ENCODE measurements at regions not wholly inside any gene's neighbourhood (a gene's known extent, or its start where the extent isn't known, plus 50 kb on each side); places are given as distances from the start of the nearest gene placed in this dataset.

- H3K9me3 ChIP-seq (ENCODE audit: insufficient read depth, low read length), result peaks cover 8% of the 10 kb centered on the region; the same call in 1 of the 2 replicates
- no peaks in the 10 kb centered on the region for H3K27me3 ChIP-seq (ENCODE audit: insufficient read depth, insufficient read length)
- peaks cover 4% of the 10 kb centered on the region for H3K4me1 ChIP-seq (ENCODE audit: insufficient read depth, insufficient read length)
- H3K36me3 ChIP-seq (ENCODE audit: insufficient read depth, insufficient read length, low read length), result no peaks in the 10 kb centered on the region
- H3K4me3 ChIP-seq (ENCODE audit: insufficient read length, low read depth), result no peak overlapping the region
- no peak overlapping the region for H3K9ac ChIP-seq (ENCODE audit: insufficient read length, low read depth)
- TF ChIP-seq SUZ12 (IDR thresholded peaks at IDR 0.05; ENCODE audit: extremely low read depth, insufficient read depth, insufficient read length) (no peak), YY1 (IDR thresholded peaks at IDR 0.05; ENCODE audit: insufficient read depth, insufficient read length) (no peak)
- no peak for DNase-seq (ENCODE audit: low read depth, low spot score)
Observed at GRCh38 chr14:98946940-98947339, 325.1 kb downstream of the BCL11B start.

GRCh38 chr14:98947911-98948595, 323.9 kb downstream of the BCL11B start:
- TF ChIP-seq SUZ12 (IDR thresholded peaks at IDR 0.05; ENCODE audit: extremely low read depth, insufficient read depth, insufficient read length) (no peak), YY1 (IDR thresholded peaks at IDR 0.05; ENCODE audit: insufficient read depth, insufficient read length) (no peak), ZNF274 (IDR thresholded peaks at IDR 0.05; ENCODE audit: low read depth, low read length) (no peak)
- Histone ChIP-seq H3K4me1 (ENCODE audit: insufficient read depth, insufficient read length) (peaks cover 4% of the 10 kb centered on the region), H3K27me3 (ENCODE audit: insufficient read depth, insufficient read length) (no peaks in the 10 kb centered on the region), H3K9ac (ENCODE audit: insufficient read length, low read depth) (no peak overlapping the region), H3K9me3 (ENCODE audit: insufficient read depth, low read length) (peaks cover 8% of the 10 kb centered on the region; the same call in 1 of the 2 replicates), H3K36me3 (ENCODE audit: insufficient read depth, insufficient read length, low read length) (no peaks in the 10 kb centered on the region), H3K4me3 (ENCODE audit: insufficient read length, low read depth) (no peak overlapping the region)
- DNase-seq (ENCODE audit: low read depth, low spot score), result no peak

- Histone ChIP-seq H3K4me1 (ENCODE audit: insufficient read depth, insufficient read length) (peaks cover 4% of the 10 kb centered on the region), H3K4me3 (ENCODE audit: insufficient read length, low read depth) (no peak overlapping the region), H3K9me3 (ENCODE audit: insufficient read depth, low read length) (peaks cover 8% of the 10 kb centered on the region; the same call in 1 of the 2 replicates), H3K9ac (ENCODE audit: insufficient read length, low read depth) (no peak overlapping the region), H3K27me3 (ENCODE audit: insufficient read depth, insufficient read length) (no peaks in the 10 kb centered on the region), H3K36me3 (ENCODE audit: insufficient read depth, insufficient read length, low read length) (no peaks in the 10 kb centered on the region)
- DNase-seq (ENCODE audit: low read depth, low spot score), result no peak
- TF ChIP-seq SUZ12 (IDR thresholded peaks at IDR 0.05; ENCODE audit: extremely low read depth, insufficient read depth, insufficient read length), result no peak
- TF ChIP-seq YY1 (IDR thresholded peaks at IDR 0.05; ENCODE audit: insufficient read depth, insufficient read length), result no peak
- no peak for TF ChIP-seq ZNF274 (IDR thresholded peaks at IDR 0.05; ENCODE audit: low read depth, low read length)
Observed at GRCh38 chr14:98949051-98949450, 322.9 kb downstream of the BCL11B start.

- H3K9ac ChIP-seq (ENCODE audit: insufficient read length, low read depth), result no peak overlapping the region
- no peaks in the 10 kb centered on the region for H3K27me3 ChIP-seq (ENCODE audit: insufficient read depth, insufficient read length)
- no peaks in the 10 kb centered on the region for H3K36me3 ChIP-seq (ENCODE audit: insufficient read depth, insufficient read length, low read length)
- no peak for DNase-seq (ENCODE audit: low read depth, low spot score)
- TF ChIP-seq ZNF274 (IDR thresholded peaks at IDR 0.05; ENCODE audit: low read depth, low read length), result no peak
- no peak for TF ChIP-seq SUZ12 (IDR thresholded peaks at IDR 0.05; ENCODE audit: extremely low read depth, insufficient read depth, insufficient read length)
- no peak for TF ChIP-seq YY1 (IDR thresholded peaks at IDR 0.05; ENCODE audit: insufficient read depth, insufficient read length)
- no peak overlapping the region for H3K4me3 ChIP-seq (ENCODE audit: insufficient read length, low read depth)
- H3K4me1 ChIP-seq (ENCODE audit: insufficient read depth, insufficient read length), result peaks cover 4% of the 10 kb centered on the region
- H3K9me3 ChIP-seq (ENCODE audit: insufficient read depth, low read length), result peaks cover 8% of the 10 kb centered on the region; the same call in 1 of the 2 replicates
Observed at GRCh38 chr14:98949481-98950135, 322.4 kb downstream of the BCL11B start.

- Histone ChIP-seq H3K27me3 (ENCODE audit: insufficient read depth, insufficient read length) (no peaks in the 10 kb centered on the region), H3K9ac (ENCODE audit: insufficient read length, low read depth) (no peak overlapping the region), H3K36me3 (ENCODE audit: insufficient read depth, insufficient read length, low read length) (no peaks in the 10 kb centered on the region), H3K4me3 (ENCODE audit: insufficient read length, low read depth) (no peak overlapping the region), H3K4me1 (ENCODE audit: insufficient read depth, insufficient read length) (peaks cover 4% of the 10 kb centered on the region), H3K9me3 (ENCODE audit: insufficient read depth, low read length) (peaks cover 8% of the 10 kb centered on the region; the same call in 1 of the 2 replicates)
- no peak for DNase-seq (ENCODE audit: low read depth, low spot score)
- TF ChIP-seq SUZ12 (IDR thresholded peaks at IDR 0.05; ENCODE audit: extremely low read depth, insufficient read depth, insufficient read length) (no peak), ZNF274 (IDR thresholded peaks at IDR 0.05; ENCODE audit: low read depth, low read length) (no peak), YY1 (IDR thresholded peaks at IDR 0.05; ENCODE audit: insufficient read depth, insufficient read length) (no peak)
Observed at GRCh38 chr14:98950353-98950895, 321.6 kb downstream of the BCL11B start.

- H3K9me3 ChIP-seq (ENCODE audit: insufficient read depth, low read length), result peaks cover 8% of the 10 kb centered on the region; the same call in 1 of the 2 replicates
- peaks cover 4% of the 10 kb centered on the region for H3K4me1 ChIP-seq (ENCODE audit: insufficient read depth, insufficient read length)
- no peaks in the 10 kb centered on the region for H3K36me3 ChIP-seq (ENCODE audit: insufficient read depth, insufficient read length, low read length)
- no peak overlapping the region for H3K9ac ChIP-seq (ENCODE audit: insufficient read length, low read depth)
- H3K4me3 ChIP-seq (ENCODE audit: insufficient read length, low read depth), result no peak overlapping the region
- no peaks in the 10 kb centered on the region for H3K27me3 ChIP-seq (ENCODE audit: insufficient read depth, insufficient read length)
- TF ChIP-seq SUZ12 (IDR thresholded peaks at IDR 0.05; ENCODE audit: extremely low read depth, insufficient read depth, insufficient read length), result no peak
- TF ChIP-seq YY1 (IDR thresholded peaks at IDR 0.05; ENCODE audit: insufficient read depth, insufficient read length), result no peak
- no peak for TF ChIP-seq ZNF274 (IDR thresholded peaks at IDR 0.05; ENCODE audit: low read depth, low read length)
- no peak for DNase-seq (ENCODE audit: low read depth, low spot score)
Observed at GRCh38 chr14:98951031-98951430, 321.0 kb downstream of the BCL11B start.

- TF ChIP-seq ZNF274 (IDR thresholded peaks at IDR 0.05; ENCODE audit: low read depth, low read length), result no peak
- TF ChIP-seq YY1 (IDR thresholded peaks at IDR 0.05; ENCODE audit: insufficient read depth, insufficient read length), result no peak
- no peak for TF ChIP-seq SUZ12 (IDR thresholded peaks at IDR 0.05; ENCODE audit: extremely low read depth, insufficient read depth, insufficient read length)
- Histone ChIP-seq H3K4me3 (ENCODE audit: insufficient read length, low read depth) (no peak overlapping the region), H3K36me3 (ENCODE audit: insufficient read depth, insufficient read length, low read length) (no peaks in the 10 kb centered on the region), H3K9ac (ENCODE audit: insufficient read length, low read depth) (no peak overlapping the region), H3K4me1 (ENCODE audit: insufficient read depth, insufficient read length) (peaks cover 4% of the 10 kb centered on the region), H3K27me3 (ENCODE audit: insufficient read depth, insufficient read length) (no peaks in the 10 kb centered on the region), H3K9me3 (ENCODE audit: insufficient read depth, low read length) (peaks cover 8% of the 10 kb centered on the region; the same call in 1 of the 2 replicates)
- DNase-seq (ENCODE audit: low read depth, low spot score), result no peak
Observed at GRCh38 chr14:98951521-98952152, 320.4 kb downstream of the BCL11B start.
